ENCODE measurements at regions not wholly inside any gene's neighbourhood (a gene's known extent, or its start where the extent isn't known, plus 50 kb on each side); places are given as distances from the start of the nearest gene placed in this dataset.

DNA sequence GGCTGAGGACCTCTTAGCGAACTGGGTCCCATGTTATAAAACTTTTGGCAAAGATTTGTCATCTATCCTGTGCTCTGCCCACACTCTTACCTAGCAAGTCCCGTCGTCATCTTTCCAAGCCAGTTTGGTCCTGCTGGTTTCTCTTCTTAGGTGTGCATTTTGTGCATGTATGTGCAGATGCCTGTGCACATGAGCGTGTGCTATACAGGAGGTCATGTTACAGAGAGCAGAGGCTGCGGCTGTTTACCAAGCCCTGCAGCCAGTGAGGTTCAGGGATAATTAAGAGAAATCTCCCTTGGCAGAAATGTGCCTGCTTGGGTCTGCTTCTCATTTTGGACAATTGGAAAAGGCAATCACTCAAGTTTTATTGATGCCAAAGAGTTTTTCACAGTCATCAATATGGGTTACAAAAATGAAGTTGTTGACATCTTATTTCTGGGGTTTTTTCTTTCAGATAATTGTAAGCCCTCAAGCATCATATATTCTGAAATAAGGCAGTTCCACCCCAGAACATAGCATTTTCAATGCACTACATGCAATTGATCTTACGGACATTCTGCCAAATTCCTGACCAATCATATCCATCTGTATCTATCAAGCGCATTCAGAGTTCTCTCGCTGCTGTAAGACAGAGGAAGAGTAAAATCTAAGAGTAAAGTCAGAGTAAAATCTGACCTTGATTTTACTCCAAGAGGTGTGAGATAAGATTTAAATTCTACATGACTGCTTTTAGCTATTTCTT lies 361.4 kb upstream of the ZNF32 start (continued):
- no peak for TF ChIP-seq POU5F1 (IDR thresholded peaks at IDR 0.05; ENCODE audit: low read depth, low read length)
- no peak for TF ChIP-seq SRF (IDR thresholded peaks at IDR 0.05; ENCODE audit: low read depth, low read length)
- TF ChIP-seq, protein P1, sequence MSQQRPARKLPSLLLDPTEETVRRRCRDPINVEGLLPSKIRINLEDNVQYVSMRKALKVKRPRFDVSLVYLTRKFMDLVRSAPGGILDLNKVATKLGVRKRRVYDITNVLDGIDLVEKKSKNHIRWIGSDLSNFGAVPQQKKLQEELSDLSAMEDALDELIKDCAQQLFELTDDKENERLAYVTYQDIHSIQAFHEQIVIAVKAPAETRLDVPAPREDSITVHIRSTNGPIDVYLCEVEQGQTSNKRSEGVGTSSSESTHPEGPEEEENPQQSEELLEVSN (IDR thresholded peaks at IDR 0.05) = no peak

Measured in H1 (cell line).